Liver (tissue), 7 donors: ENCODE measurements at regions not wholly inside any gene's neighbourhood (a gene's known extent, or its start where the extent isn't known, plus 50 kb on each side); places are given as distances from the start of the nearest gene placed in this dataset.

Source experiments
- DNase-seq: peaks from one replicate; pipeline ENCODE4 v3.0.0-alpha.2; 2017; ENCODE audit warnings: low spot score
- H3K27ac ChIP-seq, 2 donors: one replicate each; pipeline ENCODE4 v1.7.0; 2013; ENCODE audit warnings: inconsistent platforms in 2 of 2, low read length in 2 of 2, control low read depth in 1 of 2, low read depth in 1 of 2, mild to moderate bottlenecking in 1 of 2
- H3K27me3 ChIP-seq, 4 donors: one replicate each; pipeline versions ENCODE4 v1.6.1 to v1.7.0; 2013; ENCODE audit warnings: low read length in 3 of 4, inconsistent platforms in 1 of 4, mild to moderate bottlenecking in 1 of 4, moderate library complexity in 1 of 4; ENCODE audit not compliant: control insufficient read depth in 4 of 4, insufficient read depth in 4 of 4
- H3K36me3 ChIP-seq, 4 donors: one replicate each; pipeline versions ENCODE4 v1.6.1 to v1.7.0; 2013; ENCODE audit warnings: low read length in 3 of 4, mild to moderate bottlenecking in 3 of 4, low read depth in 1 of 4, moderate library complexity in 1 of 4; ENCODE audit not compliant: control insufficient read depth in 4 of 4, insufficient read depth in 3 of 4
- H3K4me1 ChIP-seq, 4 donors: one replicate each; pipeline versions ENCODE4 v1.6.1 to v1.7.0; 2013; ENCODE audit warnings: low read length in 3 of 4, mild to moderate bottlenecking in 3 of 4, moderate library complexity in 1 of 4; ENCODE audit not compliant: control insufficient read depth in 4 of 4, insufficient read depth in 4 of 4
- H3K4me3 ChIP-seq, 3 donors: one replicate each; pipeline versions ENCODE4 v1.6.1 to v1.7.0; 2013; ENCODE audit warnings: low read length in 3 of 3, control low read depth in 1 of 3, low read depth in 1 of 3, mild to moderate bottlenecking in 1 of 3
- H3K9ac ChIP-seq, 2 donors: one replicate each; pipeline ENCODE4 v1.7.0; 2013; ENCODE audit warnings: low read length in 2 of 2, mild to moderate bottlenecking in 2 of 2, moderate library complexity in 2 of 2, control low read depth in 1 of 2, low read depth in 1 of 2
- H3K9me3 ChIP-seq, 4 donors: one replicate each; pipeline versions ENCODE4 v1.6.1 to v1.7.0; 2013; ENCODE audit warnings: low read length in 3 of 4; ENCODE audit not compliant: control insufficient read depth in 4 of 4
- GABPA ChIP-seq, 2 donors: IDR thresholded peaks in 1 of 2; conservative IDR thresholded peaks in 1 of 2; 2 replicates each; pipeline ENCODE4 v1.6.1; 2016; ENCODE audit warnings: antibody characterized with exemption in 2 of 2, mild to moderate bottlenecking in 1 of 2, moderate library complexity in 1 of 2
- JUND ChIP-seq, 2 donors: IDR thresholded peaks; 2 replicates each; pipeline ENCODE4 v1.6.1; 2016; ENCODE audit warnings: antibody characterized with exemption in 2 of 2
- NR2F2 ChIP-seq: IDR thresholded peaks from 2 replicates; pipeline ENCODE4 v1.6.1; 2016; ENCODE audit warnings: antibody characterized with exemption
- RXRA ChIP-seq, 2 donors: IDR thresholded peaks; 2 replicates each; pipeline ENCODE4 v1.6.1; 2017 to 2018; ENCODE audit warnings: antibody characterized with exemption in 2 of 2, mild to moderate bottlenecking in 1 of 2
- SP1 ChIP-seq: IDR thresholded peaks from 2 replicates; pipeline ENCODE4 v1.6.1; 2018; ENCODE audit warnings: antibody characterized with exemption, mild to moderate bottlenecking
- TAF1 ChIP-seq: conservative IDR thresholded peaks from 2 replicates; pipeline ENCODE4 v1.6.1; 2016; ENCODE audit warnings: antibody characterized with exemption, mild to moderate bottlenecking
- YY1 ChIP-seq: IDR thresholded peaks from 2 replicates; pipeline ENCODE4 v1.6.1; 2016; ENCODE audit warnings: antibody characterized with exemption, mild to moderate bottlenecking
- ZBTB33 ChIP-seq: IDR thresholded peaks from 2 replicates; pipeline ENCODE4 v1.6.1; 2016; ENCODE audit warnings: antibody characterized with exemption
- WGBS: extraction: QIAGEN DNeasy Blood & Tissue Kit; methylation state at CpG from one replicate; pipeline ENCODE4 v1.1.7; 2013; 5-methylcytosine and 5-hydroxymethylcytosine counted together
- donor health status: healthy.
- donor health status: healthy.
- donor health status: healthy.
- donor health status: healthy.

GRCh38 chr2:9105601-9106337 is 100.8 kb upstream of the ASAP2 start:
- Histone ChIP-seq H3K9me3 (no peaks in the 10 kb centered on the region), H3K9ac (no peak overlapping the region), H3K27me3 (no peaks in the 10 kb centered on the region), H3K4me3 (no peak overlapping the region), H3K4me1 (no peaks in the 10 kb centered on the region), H3K36me3 (no peaks in the 10 kb centered on the region), H3K27ac (no peak overlapping the region)
- DNase-seq: no peak
- WGBS: 87% methylated on average over 21 of the region's 21 CpGs
- TF ChIP-seq YY1: no peak
- TF ChIP-seq SP1: no peak
- no peak for TF ChIP-seq ZBTB33
- TF ChIP-seq GABPA (IDR thresholded peaks at IDR 0.05 in 1 of 2, conservative IDR thresholded peaks at IDR 0.05 in 1 of 2): no peak

- peak in 1 of 2 donors; percentile 11 for TF ChIP-seq RXRA (IDR thresholded peaks at IDR 0.05)
- no peak for TF ChIP-seq TAF1
- Histone ChIP-seq H3K9ac (no peak overlapping the region), H3K27ac (no peak overlapping the region), H3K4me1 (no peaks in the 10 kb centered on the region), H3K4me3 (no peak overlapping the region), H3K27me3 (no peaks in the 10 kb centered on the region), H3K36me3 (no peaks in the 10 kb centered on the region), H3K9me3 (no peaks in the 10 kb centered on the region)
- DNase-seq: no peak
- 91% methylated on average over 14 of the region's 14 CpGs for WGBS
Measured at GRCh38 chr2:9103663-9104277, 100.3 kb upstream of the MBOAT2 start.

- no peak overlapping the region for H3K9ac ChIP-seq
- H3K36me3 ChIP-seq: no peaks in the 10 kb centered on the region
- no peaks in the 10 kb centered on the region for H3K4me1 ChIP-seq
- TF ChIP-seq JUND (IDR thresholded peaks at IDR 0.05): no peak
- peak; percentile 18 to 20 for TF ChIP-seq RXRA (IDR thresholded peaks at IDR 0.05)
- peak; percentile 21 for TF ChIP-seq NR2F2
- H3K27me3 ChIP-seq: no peaks in the 10 kb centered on the region
- H3K27ac ChIP-seq: no peak overlapping the region
- H3K4me3 ChIP-seq: no peak overlapping the region
- no peaks in the 10 kb centered on the region for H3K9me3 ChIP-seq
- no peak for DNase-seq
- 67% methylated on average over 21 of the region's 21 CpGs for WGBS
Measured at GRCh38 chr2:9102861-9103662, 99.6 kb upstream of the MBOAT2 start.
